GM10248 (cell line): ENCODE measurements at regions not wholly inside any gene's neighbourhood (a gene's known extent, or its start where the extent isn't known, plus 50 kb on each side); places are given as distances from the start of the nearest gene placed in this dataset.

Experiments
- CTCF ChIA-PET: fragments of 300-600 bp; sonication (Branson Sonifier 250); formaldehyde crosslinking; extraction: SDS; loops from one replicate; lab custom pipeline; 2021; ENCODE audit warnings: antibody characterized with exemption; lab: Yijun Ruan, JAX
- POLR2A ChIA-PET: fragments of 350-650 bp; sonication (Branson Sonifier 250); formaldehyde crosslinking; extraction: SDS; loops from one replicate; lab custom pipeline; 2020; ENCODE audit warnings: antibody characterized with exemption; lab: Yijun Ruan, JAX
- DNase-seq: peaks from one replicate; pipeline ENCODE4 v3.0.0; 2012; ENCODE audit errors: extremely low spot score
- TF ChIP-seq, protein P1 (sequence below): IDR thresholded peaks from 2 replicates; pipeline ENCODE4 v1.5.1; 2012; ENCODE audit warnings: mild to moderate bottlenecking, low read depth; ENCODE audit errors: extremely low read depth, missing control alignments, control extremely low read depth

DNA sequence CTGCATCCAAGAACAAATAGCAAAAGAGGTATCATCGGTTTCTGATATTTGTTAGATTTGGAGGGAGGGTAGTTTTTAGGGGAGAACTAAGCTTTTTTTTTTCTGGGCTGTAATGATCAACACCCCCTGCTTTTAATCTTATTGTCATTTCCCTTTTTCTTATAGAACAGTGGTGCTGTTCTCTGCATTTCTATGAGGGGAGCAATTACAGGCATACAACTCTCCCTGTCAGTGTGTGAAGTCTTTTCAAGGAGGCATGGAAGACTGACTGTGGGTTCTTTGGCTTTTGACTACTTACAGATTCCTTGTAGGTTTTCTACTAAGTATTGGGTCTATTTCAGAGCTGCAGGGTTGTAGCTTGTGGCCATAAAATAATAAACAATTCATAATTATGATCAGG, 632.3 kb downstream of the TFAP2B start:
- TF ChIP-seq, protein P1, sequence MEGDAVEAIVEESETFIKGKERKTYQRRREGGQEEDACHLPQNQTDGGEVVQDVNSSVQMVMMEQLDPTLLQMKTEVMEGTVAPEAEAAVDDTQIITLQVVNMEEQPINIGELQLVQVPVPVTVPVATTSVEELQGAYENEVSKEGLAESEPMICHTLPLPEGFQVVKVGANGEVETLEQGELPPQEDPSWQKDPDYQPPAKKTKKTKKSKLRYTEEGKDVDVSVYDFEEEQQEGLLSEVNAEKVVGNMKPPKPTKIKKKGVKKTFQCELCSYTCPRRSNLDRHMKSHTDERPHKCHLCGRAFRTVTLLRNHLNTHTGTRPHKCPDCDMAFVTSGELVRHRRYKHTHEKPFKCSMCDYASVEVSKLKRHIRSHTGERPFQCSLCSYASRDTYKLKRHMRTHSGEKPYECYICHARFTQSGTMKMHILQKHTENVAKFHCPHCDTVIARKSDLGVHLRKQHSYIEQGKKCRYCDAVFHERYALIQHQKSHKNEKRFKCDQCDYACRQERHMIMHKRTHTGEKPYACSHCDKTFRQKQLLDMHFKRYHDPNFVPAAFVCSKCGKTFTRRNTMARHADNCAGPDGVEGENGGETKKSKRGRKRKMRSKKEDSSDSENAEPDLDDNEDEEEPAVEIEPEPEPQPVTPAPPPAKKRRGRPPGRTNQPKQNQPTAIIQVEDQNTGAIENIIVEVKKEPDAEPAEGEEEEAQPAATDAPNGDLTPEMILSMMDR: no peak
- DNase-seq: no peak
- POLR2A ChIA-PET: no interaction called here
- CTCF ChIA-PET: interaction anchor here (0.6 kb wide), 1 partner anchor 500 kb away, joined by 4 read pairs; no protein-coding TSS in a partner anchor

DNA sequence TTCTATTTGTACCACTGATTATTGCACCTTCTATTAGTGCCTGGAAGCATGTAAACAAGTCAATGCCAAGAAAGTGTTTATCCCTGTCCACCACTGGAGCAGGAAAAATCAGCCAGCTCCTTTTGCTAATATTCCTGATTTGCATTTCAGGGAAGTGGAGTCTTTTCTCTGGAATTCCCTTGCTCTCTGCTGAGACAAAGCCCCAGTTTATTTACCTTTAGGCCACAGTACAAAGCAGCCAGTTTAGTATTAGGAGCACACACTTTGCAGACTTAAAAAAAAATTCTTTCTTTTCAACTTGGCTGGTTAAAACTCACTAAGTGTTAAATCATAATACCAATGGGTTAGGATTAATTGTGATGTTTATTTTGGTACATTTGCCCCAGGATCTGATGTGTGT, 631.1 kb downstream of the PKHD1 start:
- POLR2A ChIA-PET: no interaction called here

GRCh38 chr6:51459958-51460357, 627.5 kb downstream of the PKHD1 start:
- peak; percentile 28 for DNase-seq
- ChIA-PET POLR2A (no interaction called here), CTCF (no interaction called here)
- TF ChIP-seq, protein P1: no peak

More for the DNA sequence above, 631.1 kb downstream of the PKHD1 start:
- TF ChIP-seq, protein P1: no peak
- no peak for DNase-seq
- CTCF ChIA-PET: no interaction called here

GRCh38 chr6:51462896-51463295, 624.5 kb downstream of the PKHD1 start:
- ChIA-PET POLR2A (no interaction called here), CTCF (interaction anchor here (1.0 to 1.4 kb wide), 2 partner anchors 25 to 36 kb away, joined by 3 read pairs; no protein-coding TSS in a partner anchor)
- DNase-seq: no peak
- TF ChIP-seq, protein P1: no peak

- DNase-seq: no peak
- ChIA-PET POLR2A (no interaction called here), CTCF (interaction anchor here (1.0 to 1.4 kb wide), 2 partner anchors 25 to 36 kb away, joined by 3 read pairs; no protein-coding TSS in a partner anchor)
- TF ChIP-seq, protein P1: no peak
Observed at GRCh38 chr6:51463321-51463720, 624.1 kb downstream of the PKHD1 start.

DNA sequence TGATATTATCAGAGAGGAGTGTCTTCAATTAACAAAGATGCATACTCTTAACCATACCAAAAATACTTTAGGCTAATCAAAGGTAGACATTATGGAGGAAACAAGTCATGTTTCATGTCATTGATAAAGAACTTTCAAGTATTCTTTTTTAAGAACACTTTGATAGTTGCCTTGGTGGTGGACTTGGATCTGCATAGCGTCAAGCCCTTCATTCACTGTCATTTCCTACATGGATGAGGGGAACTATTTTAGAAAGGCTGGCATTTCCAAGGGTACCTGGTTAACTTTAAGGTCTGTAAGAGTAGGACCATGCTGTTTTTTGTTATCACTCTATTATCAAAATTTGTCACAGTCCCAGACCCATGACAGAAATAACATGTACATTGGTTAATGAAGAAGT, 622.5 kb downstream of the PKHD1 start:
- ChIA-PET CTCF (interaction anchor here (0.9 to 1.2 kb wide), 2 partner anchors 28 to 136 kb away, joined by 3 read pairs; no protein-coding TSS in a partner anchor), POLR2A (no interaction called here)
- no peak for DNase-seq
- TF ChIP-seq, protein P1: no peak
